ENCODE measurements at regions not wholly inside any gene's neighbourhood (a gene's known extent, or its start where the extent isn't known, plus 50 kb on each side); places are given as distances from the start of the nearest gene placed in this dataset.
"Not testable (repeated sequence)": the region's sequence is repeated elsewhere in the genome, so short reads cannot be mapped to it uniquely, and the experiment has no call there.

- no peak for DNase-seq (ENCODE audit: low read depth in 2 of 2)
Measured at GRCh38 chr12:75944097-75944904, 87.3 kb downstream of the PHLDA1 start.

GRCh38 chr12:75943730-75944096 lies 87.9 kb downstream of the PHLDA1 start:
- no peak for DNase-seq (ENCODE audit: low read depth in 2 of 2)

GRCh38 chr12:75941661-75942060 lies 89.9 kb downstream of the PHLDA1 start:
- not testable (repeated sequence) for DNase-seq (ENCODE audit: low read depth in 2 of 2)

GRCh38 chr12:75939016-75939642 lies 92.4 kb downstream of the PHLDA1 start:
- no peak for DNase-seq (ENCODE audit: low read depth in 2 of 2)

DNA sequence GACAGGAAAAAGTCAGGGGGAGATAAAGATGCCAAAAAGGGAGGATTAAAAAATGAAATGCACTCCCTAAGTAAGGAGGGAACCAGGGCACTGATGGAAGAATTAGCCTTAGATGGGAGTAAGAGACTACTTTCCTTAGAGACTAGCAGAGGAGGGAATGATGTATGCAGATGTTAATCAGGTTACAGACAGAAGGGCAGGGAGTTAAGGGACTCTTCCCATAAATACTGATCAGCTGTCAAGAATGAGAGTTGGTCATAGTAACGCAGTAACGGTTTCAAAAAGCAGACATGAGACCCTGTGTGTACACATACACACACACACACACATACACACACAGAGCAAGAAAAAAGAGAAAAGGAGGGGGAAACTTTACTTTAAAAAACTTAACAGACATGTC lies 93.4 kb downstream of the PHLDA1 start:
- no peak for DNase-seq (ENCODE audit: low read depth in 2 of 2)

GRCh38 chr12:75937486-75937885 lies 94.1 kb downstream of the PHLDA1 start:
- no peak for DNase-seq (ENCODE audit: low read depth in 2 of 2)

DNA sequence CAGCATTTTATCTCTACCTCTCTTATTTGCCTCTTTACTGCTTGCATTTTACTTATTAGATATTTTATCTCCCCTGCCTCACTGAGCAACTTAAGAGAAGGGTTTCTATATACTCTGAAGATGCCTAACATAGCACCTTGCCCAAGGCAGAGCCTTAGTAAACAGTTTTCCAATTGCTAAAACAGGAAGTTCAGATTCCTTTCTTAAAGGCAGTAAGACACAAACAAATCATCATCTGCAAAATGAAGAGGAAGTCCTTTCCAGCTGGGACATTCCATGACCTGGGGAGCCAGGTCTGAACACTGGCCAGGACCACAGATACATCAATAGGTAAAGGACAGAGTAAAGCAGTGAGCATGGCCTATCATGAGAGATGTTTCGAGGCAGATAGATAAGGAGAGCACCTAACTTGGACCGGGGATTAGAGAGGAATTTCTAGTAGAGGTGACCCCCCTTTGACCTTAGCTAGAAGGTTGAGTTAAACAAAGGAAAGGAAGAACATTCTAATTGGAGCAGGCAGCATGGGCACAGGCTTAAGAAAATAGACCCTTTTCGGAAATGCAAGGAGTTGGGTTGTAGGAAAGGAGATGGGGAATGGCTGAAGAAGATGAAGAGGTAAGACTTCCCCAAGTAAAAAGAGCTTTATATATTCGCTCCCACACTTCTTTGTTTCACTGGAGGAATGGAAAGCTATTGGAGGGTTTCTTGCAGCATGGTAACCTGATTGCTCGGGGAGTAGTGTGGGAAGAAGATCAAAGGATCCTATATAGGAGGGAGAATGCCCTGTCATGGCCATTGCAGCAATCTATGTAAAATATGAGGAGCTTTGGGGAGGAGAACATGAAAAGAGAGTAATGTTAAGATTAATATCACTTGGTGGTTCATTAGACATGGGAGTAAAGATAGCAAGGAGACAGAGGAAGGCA lies 94.8 kb downstream of the PHLDA1 start:
- DNase-seq (ENCODE audit: low read depth in 2 of 2) = no peak

- no peak for DNase-seq (ENCODE audit: low read depth in 2 of 2)
Measured at GRCh38 chr12:75935539-75936242, 95.9 kb downstream of the PHLDA1 start.

- no peak for DNase-seq (ENCODE audit: low read depth in 2 of 2)
Measured at GRCh38 chr12:75933101-75933500, 98.5 kb downstream of the PHLDA1 start.

- no peak for DNase-seq (ENCODE audit: low read depth in 2 of 2)
Measured at GRCh38 chr12:75932241-75932640, 99.3 kb downstream of the PHLDA1 start.

GRCh38 chr12:75923964-75924666 lies 107.5 kb downstream of the PHLDA1 start:
- no peak for DNase-seq (ENCODE audit: low read depth in 2 of 2)

- no peak for DNase-seq (ENCODE audit: low read depth in 2 of 2)
Measured at GRCh38 chr12:75922944-75923642, 108.5 kb downstream of the PHLDA1 start.

DNA sequence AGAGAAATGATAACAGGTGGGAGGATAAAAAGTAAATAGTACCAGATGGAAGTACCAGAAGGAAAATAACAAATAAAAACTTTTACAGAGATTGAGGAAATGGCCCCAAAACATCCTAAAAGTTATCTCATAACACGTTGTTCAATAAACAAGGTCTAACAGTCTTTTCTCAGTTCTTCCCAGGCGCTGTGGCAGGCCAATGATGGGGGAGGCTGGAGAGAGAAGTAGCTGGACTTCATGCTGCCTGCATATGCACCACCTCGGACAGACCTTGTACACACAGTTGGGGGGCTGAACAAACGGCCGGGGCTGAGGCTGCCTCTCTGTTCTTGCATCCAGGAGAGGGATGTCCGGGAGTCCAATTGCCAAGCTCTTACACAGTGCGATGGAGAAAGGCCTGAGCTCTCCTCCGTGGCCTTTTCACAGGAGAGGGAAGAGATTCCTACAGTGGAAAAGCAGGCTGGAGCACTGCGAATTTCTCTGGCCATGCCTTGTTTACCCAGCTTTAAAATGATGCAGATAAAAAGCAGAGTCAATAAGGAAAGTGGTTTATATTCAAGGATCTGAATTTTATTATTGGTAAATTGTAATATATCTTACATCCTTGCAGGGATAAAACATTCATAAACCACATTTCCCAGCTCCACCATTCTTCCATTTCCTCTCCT lies 109.8 kb downstream of the PHLDA1 start:
- no peak for DNase-seq (ENCODE audit: low read depth in 2 of 2)

DNA sequence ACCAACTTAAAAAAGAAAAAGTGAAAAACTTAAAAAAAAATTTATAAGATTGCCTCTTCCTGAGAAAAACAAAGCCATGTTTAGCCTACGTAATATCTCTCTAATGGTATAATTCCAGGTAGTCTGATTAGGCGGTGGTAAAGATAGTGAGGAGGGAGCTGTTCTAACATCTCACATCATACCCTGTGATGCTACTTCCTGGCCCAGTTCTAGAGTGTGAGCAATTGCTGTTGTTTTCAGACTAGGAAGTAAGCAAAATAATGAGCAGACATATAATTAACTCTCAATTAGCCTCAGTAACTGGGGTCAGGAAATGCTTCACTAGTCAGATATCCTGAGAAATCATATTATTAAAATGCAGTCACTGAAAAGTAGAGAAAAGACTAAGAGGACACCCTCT lies 113.9 kb downstream of the PHLDA1 start:
- DNase-seq (ENCODE audit: low read depth in 2 of 2) = no peak

DNA sequence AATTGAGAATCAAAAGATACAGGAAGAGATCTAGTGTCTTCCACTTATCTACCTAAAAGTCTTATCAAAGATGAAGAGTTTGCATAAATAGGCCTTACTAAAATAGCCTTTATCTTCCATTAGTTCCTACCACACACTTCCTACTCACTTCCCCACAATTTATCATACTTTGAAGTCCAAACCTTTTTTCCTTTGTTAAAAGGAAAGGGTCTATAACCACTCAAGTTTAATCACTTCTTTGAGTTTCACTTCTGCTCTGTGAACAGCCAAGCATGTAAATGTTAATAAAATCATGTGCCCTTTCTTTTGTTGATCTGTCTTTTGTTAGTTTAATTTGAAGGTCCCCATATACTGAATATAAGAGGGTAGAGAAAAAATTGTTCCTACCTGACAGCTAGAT lies 114.5 kb downstream of the PHLDA1 start:
- no peak for DNase-seq (ENCODE audit: low read depth in 2 of 2)

DNA sequence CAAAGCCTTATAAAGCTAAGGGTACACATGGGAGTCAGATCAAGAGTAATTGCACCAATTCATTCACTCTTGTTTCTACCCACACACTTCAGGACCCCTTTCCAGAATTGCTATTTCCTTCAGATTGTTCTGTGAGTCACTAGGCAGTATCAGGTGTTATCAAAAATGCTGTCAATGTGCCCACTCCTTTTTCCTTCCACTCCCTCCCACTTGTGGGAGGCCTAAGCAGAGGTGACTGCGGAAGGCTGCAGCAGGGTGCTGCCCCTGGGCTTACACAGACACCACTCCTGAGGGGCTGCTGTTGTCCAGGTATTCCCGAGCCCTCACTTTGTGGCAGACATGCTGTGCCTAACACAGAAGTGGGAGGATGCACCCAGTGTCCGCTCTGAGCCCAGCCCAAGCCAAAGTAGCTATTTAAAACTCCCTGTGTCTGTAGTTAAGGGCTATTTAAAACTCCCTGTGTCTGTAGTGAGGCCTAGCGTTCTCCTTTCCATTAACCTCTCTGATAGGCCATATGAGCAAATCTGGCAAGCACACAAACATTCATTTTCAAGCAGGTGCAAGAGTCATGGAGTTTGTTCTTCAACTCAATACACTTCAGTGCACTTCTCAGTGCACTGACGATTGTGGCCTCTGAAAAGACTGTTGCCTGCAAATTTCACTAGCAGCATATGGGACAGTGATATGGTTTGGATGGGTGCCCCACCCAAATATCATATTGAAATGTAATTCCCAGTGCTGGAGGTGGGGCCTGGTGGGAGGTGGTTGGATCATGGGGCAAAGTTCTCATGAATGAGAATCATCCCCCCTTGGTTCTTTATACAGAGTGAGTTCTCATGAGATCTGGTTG lies 117.8 kb downstream of the PHLDA1 start:
- peak; percentile 21 to 41 for DNase-seq (ENCODE audit: low read depth in 2 of 2)

- DNase-seq (ENCODE audit: low read depth in 2 of 2) = no peak
Measured at GRCh38 chr12:75909714-75910656, 121.6 kb downstream of the PHLDA1 start.

Data from activated CD4-positive, alpha-beta T cell treated with anti-CD3 and anti-CD28 coated beads for 24 hours (primary cell).